DND-41 (cell line): ENCODE measurements at regions not wholly inside any gene's neighbourhood (a gene's known extent, or its start where the extent isn't known, plus 50 kb on each side); places are given as distances from the start of the nearest gene placed in this dataset.

Experiments
- EZH2 ChIP-seq: IDR thresholded peaks from 3 replicates; pipeline ENCODE4 v1.6.1; 2012; ENCODE audit warnings: borderline replicate concordance, low read depth, mild to moderate bottlenecking, moderate library complexity, low read length, inconsistent platforms; ENCODE audit not compliant: severe bottlenecking
- TF ChIP-seq, protein P1 (sequence below): IDR thresholded peaks from 2 replicates; pipeline ENCODE4 v1.5.1; 2012; ENCODE audit warnings: borderline replicate concordance, low read length, moderate library complexity, mild to moderate bottlenecking; ENCODE audit not compliant: poor library complexity, severe bottlenecking; ENCODE audit errors: extremely low read depth

GRCh38 chr3:82128271-82128670, 366.8 kb upstream of the GBE1 start:
- TF ChIP-seq, protein P1, sequence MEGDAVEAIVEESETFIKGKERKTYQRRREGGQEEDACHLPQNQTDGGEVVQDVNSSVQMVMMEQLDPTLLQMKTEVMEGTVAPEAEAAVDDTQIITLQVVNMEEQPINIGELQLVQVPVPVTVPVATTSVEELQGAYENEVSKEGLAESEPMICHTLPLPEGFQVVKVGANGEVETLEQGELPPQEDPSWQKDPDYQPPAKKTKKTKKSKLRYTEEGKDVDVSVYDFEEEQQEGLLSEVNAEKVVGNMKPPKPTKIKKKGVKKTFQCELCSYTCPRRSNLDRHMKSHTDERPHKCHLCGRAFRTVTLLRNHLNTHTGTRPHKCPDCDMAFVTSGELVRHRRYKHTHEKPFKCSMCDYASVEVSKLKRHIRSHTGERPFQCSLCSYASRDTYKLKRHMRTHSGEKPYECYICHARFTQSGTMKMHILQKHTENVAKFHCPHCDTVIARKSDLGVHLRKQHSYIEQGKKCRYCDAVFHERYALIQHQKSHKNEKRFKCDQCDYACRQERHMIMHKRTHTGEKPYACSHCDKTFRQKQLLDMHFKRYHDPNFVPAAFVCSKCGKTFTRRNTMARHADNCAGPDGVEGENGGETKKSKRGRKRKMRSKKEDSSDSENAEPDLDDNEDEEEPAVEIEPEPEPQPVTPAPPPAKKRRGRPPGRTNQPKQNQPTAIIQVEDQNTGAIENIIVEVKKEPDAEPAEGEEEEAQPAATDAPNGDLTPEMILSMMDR: no peak
- no peak for TF ChIP-seq EZH2
